Erythroblast (primary cell): ENCODE measurements at regions not wholly inside any gene's neighbourhood (a gene's known extent, or its start where the extent isn't known, plus 50 kb on each side); places are given as distances from the start of the nearest gene placed in this dataset.

Experiments used
- GATA1 ChIP-seq: IDR thresholded peaks from 2 replicates; pipeline ENCODE4 v1.6.1; 2011; ENCODE audit warnings: low read depth, mild to moderate bottlenecking, control low read depth, low read length, moderate library complexity
- POLR2A ChIP-seq: IDR thresholded peaks from 2 replicates; pipeline ENCODE4 v1.6.1; 2011; ENCODE audit warnings: mild to moderate bottlenecking, low read length

DNA sequence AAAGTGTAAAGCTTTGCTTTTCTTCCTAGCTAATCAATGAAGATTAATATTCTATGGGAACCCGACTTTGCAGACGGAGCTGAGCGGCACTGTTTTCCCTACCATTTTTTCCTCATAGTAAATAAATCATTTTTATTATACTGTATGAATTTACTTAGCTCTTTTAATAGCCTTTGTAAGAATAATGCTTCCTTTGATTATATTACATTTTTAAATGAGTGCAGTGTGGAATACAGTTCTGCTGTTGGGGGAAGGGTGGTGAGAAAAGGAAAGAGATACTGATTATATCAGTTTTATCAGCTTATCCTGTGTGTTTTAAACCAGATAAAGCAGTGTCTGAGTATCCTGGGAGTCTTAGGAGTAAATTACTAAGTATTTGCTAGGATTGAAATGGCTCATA, 221.4 kb upstream of the RBFOX1 start:
- TF ChIP-seq POLR2A (no peak), GATA1 (no peak)
